ENCODE measurements at regions not wholly inside any gene's neighbourhood (a gene's known extent, or its start where the extent isn't known, plus 50 kb on each side); places are given as distances from the start of the nearest gene placed in this dataset.
"Not testable (repeated sequence)": the region's sequence is repeated elsewhere in the genome, so short reads cannot be mapped to it uniquely, and the experiment has no call there.

- DNase-seq, result no peak
These were observed 435.1 kb downstream of the ZNF536 start for GRCh38 chr19:30807278-30807677.

- DNase-seq, result no peak
These were observed 434.1 kb downstream of the ZNF536 start for GRCh38 chr19:30806311-30806710.

GRCh38 chr19:30804751-30805150 is 432.6 kb downstream of the ZNF536 start:
- no peak for DNase-seq

DNA sequence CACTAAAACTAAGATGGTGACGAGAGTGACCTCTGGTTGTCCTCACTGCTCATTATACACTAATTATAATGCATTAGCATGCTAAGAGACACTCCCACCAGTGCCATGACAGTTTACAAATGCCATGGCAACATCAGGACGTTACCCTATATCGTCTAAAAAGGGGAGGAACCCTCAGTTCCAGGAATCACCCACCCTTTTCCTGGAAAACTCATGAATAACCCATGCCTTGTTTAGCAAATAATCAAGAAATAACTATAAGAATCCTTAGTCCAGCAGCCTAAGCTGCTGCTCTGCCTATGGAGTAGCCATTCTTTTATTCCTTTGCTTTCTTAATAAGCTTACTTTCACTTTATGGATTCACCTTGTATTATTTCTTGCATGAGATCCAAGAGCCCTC is 432.1 kb downstream of the ZNF536 start:
- DNase-seq, result not testable (repeated sequence)

DNA sequence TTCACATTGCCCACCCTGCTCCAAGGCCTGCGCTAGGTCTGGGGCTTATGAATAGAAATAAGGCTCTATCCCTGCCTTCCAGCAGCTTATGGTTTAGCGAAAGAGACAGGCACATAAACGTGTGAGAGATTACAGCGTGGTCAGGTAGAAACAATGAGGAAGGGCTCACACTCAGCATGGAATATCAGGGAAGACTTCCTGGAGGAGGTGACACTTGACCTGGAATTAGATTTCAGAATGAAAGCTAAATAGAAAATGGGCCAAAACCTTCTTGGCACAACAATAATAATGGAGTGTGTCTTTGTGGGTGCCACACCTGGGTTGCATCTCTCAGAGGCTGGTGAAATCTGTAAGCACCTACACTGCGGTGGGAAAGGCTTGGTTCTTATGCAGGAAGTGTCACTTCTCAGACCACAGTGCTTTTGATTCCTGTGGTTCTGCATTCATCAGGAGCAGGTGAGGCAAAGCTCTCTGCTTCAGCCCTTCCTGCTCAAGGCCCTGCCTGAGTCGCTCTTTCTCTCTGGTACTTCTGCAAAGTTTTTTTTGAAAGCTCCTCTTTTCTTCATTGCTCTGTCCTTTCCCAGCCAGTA is 430.3 kb downstream of the ZNF536 start:
- DNase-seq, result no peak

- no peak for DNase-seq
These were observed 427.9 kb downstream of the ZNF536 start for GRCh38 chr19:30799865-30800755.

GRCh38 chr19:30795727-30796126 is 423.5 kb downstream of the ZNF536 start:
- no peak for DNase-seq

GRCh38 chr19:30792561-30793505 is 420.6 kb downstream of the ZNF536 start:
- DNase-seq, result no peak

GRCh38 chr19:30791088-30791487 is 418.9 kb downstream of the ZNF536 start:
- no peak for DNase-seq

DNA sequence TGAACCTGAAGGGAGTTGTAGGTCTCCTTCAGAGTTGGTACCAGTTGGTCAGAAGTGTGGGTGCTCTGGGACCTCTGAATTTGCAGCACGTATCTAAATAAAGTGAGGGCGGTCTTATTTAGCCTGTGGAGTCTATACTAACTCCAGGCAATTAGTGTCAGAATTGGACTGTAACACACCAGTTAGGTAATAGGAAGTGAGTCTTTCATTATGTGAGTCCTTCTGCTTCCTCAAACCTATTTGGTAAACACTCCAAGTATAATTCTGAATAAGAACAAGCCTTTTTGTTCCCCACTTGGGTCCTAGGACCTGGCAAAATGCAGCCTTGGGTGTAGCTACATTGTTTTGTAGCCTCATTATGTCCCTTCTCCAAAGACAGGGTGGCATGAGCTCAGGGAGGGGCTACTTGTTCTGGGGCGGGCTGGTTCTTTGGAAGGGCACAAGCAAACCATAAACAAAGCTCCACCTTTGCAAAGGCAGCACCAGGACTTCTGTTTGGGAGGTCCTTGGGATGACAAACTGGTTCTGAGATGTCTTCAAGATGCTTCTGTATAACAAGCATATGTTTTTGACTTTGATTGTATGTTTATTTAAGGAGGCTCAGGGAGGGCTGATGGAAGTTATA is 418.0 kb downstream of the ZNF536 start:
- no peak for DNase-seq

DNA sequence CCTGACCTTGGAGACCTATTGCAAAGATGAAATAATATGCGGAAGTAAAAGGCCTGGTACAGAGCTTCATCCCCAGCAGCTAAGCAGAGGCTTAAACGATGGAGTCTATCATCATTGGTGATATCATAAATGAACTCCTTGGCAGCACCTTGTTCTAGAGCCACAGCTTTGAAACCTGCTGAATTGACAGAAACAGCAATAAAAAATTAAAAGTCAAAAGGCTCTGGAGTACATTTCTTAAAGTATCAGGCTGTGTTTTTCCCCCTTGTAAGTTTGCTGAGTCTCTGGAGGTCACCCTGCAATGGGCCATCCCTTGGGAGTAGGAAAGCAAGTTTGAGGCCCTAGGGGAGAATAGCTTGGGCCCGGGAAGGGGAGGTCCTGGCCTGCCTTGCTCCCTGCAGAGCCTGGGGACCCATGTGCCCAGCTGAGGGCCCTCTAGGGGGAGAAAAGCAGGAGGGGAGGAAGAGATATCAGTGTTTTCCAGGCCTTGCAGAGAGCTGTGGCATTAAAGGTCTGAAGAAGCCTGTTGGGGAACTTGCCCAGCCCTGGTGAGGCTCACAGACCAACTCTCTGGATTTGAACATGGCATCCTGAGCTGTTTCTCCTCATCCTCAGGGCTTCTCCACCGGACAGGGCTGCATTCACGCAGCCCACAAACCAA is 416.1 kb downstream of the ZNF536 start:
- no peak for DNase-seq

- DNase-seq, result no peak
These were observed 413.4 kb downstream of the ZNF536 start for GRCh38 chr19:30785458-30786137.

DNA sequence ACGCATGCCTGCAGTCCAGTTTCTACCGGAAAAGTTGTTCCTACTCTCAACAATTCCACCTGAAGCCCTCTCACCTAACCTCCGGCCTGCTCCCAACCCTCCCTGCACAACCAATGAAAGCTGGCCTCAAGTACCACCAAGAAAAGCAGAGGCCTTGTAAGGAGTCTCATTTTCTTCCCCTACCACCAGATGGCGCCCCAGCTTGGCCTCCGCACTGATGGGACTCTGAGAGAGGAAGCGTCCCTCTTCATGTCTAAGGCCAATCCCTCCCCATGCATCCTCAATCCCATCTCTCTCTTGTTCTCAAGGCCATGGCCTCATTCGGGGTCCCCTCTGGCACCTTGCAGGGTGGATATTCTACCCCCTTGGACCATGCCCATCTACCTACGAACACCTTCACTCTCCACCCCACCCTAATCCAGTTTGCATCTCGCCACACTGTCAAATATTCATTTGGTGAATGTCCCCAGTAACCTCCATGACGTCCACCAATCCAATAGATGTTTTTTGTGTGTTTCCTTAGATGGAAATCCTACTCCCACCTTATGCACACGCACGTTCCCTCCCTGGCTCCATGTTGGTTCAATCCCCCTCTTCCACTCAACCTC is 412.8 kb downstream of the ZNF536 start:
- DNase-seq, result peak; percentile 35

- DNase-seq, result no peak
These were observed 411.8 kb downstream of the ZNF536 start for GRCh38 chr19:30783936-30784335.

- no peak for DNase-seq
These were observed 411.0 kb downstream of the ZNF536 start for GRCh38 chr19:30783212-30783611.

DNA sequence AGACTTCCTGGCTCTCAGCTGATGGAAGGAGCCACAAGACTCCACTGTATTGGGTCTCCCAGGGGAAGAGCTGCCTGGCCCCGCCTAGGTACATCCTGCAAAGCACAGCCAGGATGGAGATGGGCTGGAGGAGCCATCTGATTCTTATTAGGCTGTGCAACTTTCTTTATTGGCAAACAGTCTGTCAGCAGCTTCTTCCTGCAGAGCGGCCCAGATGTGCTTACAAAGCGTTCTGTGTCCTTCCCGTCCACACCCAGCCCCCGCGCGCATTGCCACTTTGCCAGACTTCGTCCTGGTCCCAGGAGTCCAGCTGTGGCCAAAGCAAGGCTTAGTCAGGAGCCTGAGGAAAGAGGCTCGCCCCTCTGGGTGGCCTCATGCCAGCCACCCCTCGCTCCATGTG is 409.3 kb downstream of the ZNF536 start:
- no peak for DNase-seq

DNA sequence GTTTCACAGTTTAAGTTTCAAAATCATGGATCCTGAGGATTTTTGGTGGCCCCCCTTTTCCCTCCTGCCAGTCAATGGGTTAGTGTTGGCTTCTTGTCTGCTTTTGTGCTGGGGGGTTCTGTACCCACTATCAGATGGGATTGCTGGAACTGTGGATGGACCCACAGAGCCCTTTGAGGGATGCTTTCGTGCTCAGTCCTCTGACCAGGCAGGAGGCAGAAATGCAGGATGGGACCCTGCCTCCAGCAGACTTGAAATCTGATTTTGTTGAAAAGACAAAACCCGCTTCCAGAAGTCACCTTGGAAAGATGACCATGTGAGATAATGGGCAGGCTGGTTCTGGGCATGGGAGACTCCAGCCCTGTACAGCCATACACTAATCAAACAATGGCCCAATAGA is 408.9 kb downstream of the ZNF536 start:
- DNase-seq, result no peak

DNA sequence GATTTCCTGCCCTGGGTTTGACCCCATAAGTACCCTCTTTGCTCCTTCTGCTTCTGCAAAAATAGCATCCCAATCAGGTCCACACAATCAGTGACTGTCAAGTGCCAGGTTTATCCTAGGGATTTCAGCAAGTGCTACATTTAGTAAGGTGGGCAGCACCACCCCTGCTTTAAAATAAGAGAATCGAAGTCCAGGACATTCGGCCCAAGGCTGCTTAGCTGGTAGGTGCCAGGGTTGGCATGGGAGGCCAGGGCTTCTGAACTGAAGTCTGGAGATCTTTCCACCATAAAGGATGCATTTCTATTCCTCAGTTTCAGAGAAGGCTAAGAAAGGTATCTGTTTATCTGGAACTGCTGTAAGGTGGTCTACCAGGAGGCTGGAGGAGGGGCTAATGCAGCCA is 408.3 kb downstream of the ZNF536 start:
- no peak for DNase-seq

- no peak for DNase-seq
These were observed 407.8 kb downstream of the ZNF536 start for GRCh38 chr19:30780032-30780431.

GRCh38 chr19:30778961-30779715 is 407.0 kb downstream of the ZNF536 start:
- no peak for DNase-seq

- no peak for DNase-seq
These were observed 405.9 kb downstream of the ZNF536 start for GRCh38 chr19:30778061-30778460.
